ENCODE measurements at regions not wholly inside any gene's neighbourhood (a gene's known extent, or its start where the extent isn't known, plus 50 kb on each side); places are given as distances from the start of the nearest gene placed in this dataset.
"Not testable (repeated sequence)": the region's sequence is repeated elsewhere in the genome, so short reads cannot be mapped to it uniquely, and the experiment has no call there.

DNA sequence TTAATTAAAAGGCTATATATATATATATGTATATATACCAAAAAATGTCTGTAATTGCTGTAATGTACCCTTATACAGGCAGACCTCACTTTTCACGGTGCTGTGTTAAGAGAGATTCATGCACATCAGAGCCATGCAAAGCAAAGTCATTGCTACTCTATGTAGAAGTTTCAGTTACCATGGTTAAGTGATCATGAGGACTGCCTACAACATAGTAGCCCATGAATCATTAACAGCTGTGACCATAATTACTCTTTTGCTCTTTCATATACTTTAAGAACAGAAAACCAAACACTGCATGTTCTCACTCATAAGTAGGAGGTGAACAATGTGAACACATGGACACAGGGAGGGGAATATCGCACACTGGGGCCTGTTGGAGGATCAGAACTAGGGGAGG lies 225.3 kb upstream of the EPHA3 start:
- ATAC-seq (no peak), DNase-seq (no peak)
- no peak overlapping the region for H3K4me3 ChIP-seq
- H3K9me3 ChIP-seq: no peaks in the 10 kb centered on the region
- no peaks in the 10 kb centered on the region for H3K27me3 ChIP-seq
- in situ Hi-C loops (cut with MboI; ENCODE audit: low sequenced_read_pairs in 4 of 4): no loop called here
- TF ChIP-seq POLR2A (IDR thresholded peaks at IDR 0.05): no peak
- TF ChIP-seq, protein P1, sequence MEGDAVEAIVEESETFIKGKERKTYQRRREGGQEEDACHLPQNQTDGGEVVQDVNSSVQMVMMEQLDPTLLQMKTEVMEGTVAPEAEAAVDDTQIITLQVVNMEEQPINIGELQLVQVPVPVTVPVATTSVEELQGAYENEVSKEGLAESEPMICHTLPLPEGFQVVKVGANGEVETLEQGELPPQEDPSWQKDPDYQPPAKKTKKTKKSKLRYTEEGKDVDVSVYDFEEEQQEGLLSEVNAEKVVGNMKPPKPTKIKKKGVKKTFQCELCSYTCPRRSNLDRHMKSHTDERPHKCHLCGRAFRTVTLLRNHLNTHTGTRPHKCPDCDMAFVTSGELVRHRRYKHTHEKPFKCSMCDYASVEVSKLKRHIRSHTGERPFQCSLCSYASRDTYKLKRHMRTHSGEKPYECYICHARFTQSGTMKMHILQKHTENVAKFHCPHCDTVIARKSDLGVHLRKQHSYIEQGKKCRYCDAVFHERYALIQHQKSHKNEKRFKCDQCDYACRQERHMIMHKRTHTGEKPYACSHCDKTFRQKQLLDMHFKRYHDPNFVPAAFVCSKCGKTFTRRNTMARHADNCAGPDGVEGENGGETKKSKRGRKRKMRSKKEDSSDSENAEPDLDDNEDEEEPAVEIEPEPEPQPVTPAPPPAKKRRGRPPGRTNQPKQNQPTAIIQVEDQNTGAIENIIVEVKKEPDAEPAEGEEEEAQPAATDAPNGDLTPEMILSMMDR (IDR thresholded peaks at IDR 0.05 in 4 of 5, conservative IDR thresholded peaks at IDR 0.05 in 1 of 5): no peak
- H3K4me1 ChIP-seq: no peaks in the 10 kb centered on the region
- H3K36me3 ChIP-seq: no peaks in the 10 kb centered on the region
- intact Hi-C loops (cut with DNase I; ENCODE audit: low total_unique reads): no loop called here
- H3K27ac ChIP-seq: no peak overlapping the region

- in situ Hi-C loops (cut with MboI; ENCODE audit: low sequenced_read_pairs in 4 of 4); DNase-seq; H3K9me3 ChIP-seq; H3K27ac ChIP-seq; ATAC-seq; H3K4me3 ChIP-seq; H3K27me3 ChIP-seq; H3K4me1 ChIP-seq; H3K36me3 ChIP-seq; intact Hi-C loops (cut with DNase I; ENCODE audit: low total_unique reads): not testable (repeated sequence)
Measured at GRCh38 chr3:88886624-88887023, 220.8 kb upstream of the EPHA3 start.

- no peak overlapping the region for H3K4me3 ChIP-seq
- no peak overlapping the region for H3K27ac ChIP-seq
- intact Hi-C loops (cut with DNase I; ENCODE audit: low total_unique reads): no loop called here
- no peak for DNase-seq
- no peak for ATAC-seq
- no peaks in the 10 kb centered on the region for H3K36me3 ChIP-seq
- in situ Hi-C loops (cut with MboI; ENCODE audit: low sequenced_read_pairs in 4 of 4): no loop called here
- H3K9me3 ChIP-seq: no peaks in the 10 kb centered on the region
- TF ChIP-seq, protein P1 (IDR thresholded peaks at IDR 0.05 in 4 of 5, conservative IDR thresholded peaks at IDR 0.05 in 1 of 5): no peak
- no peak for TF ChIP-seq POLR2A (IDR thresholded peaks at IDR 0.05)
- no peaks in the 10 kb centered on the region for H3K27me3 ChIP-seq
- no peaks in the 10 kb centered on the region for H3K4me1 ChIP-seq
Measured at GRCh38 chr3:88896026-88896425, 211.4 kb upstream of the EPHA3 start.

- Histone ChIP-seq H3K9me3 (no peaks in the 10 kb centered on the region), H3K36me3 (no peaks in the 10 kb centered on the region), H3K4me3 (no peak overlapping the region), H3K27me3 (no peaks in the 10 kb centered on the region), H3K27ac (no peak overlapping the region), H3K4me1 (no peaks in the 10 kb centered on the region)
- in situ Hi-C loops (cut with MboI; ENCODE audit: low sequenced_read_pairs in 4 of 4): no loop called here
- DNase-seq: no peak
- ATAC-seq: no peak
- intact Hi-C loops (cut with DNase I; ENCODE audit: low total_unique reads): no loop called here
- TF ChIP-seq, protein P1 (IDR thresholded peaks at IDR 0.05 in 4 of 5, conservative IDR thresholded peaks at IDR 0.05 in 1 of 5): no peak
- TF ChIP-seq POLR2A (IDR thresholded peaks at IDR 0.05): no peak
Measured at GRCh38 chr3:88912294-88912877, 195.0 kb upstream of the EPHA3 start.

DNA sequence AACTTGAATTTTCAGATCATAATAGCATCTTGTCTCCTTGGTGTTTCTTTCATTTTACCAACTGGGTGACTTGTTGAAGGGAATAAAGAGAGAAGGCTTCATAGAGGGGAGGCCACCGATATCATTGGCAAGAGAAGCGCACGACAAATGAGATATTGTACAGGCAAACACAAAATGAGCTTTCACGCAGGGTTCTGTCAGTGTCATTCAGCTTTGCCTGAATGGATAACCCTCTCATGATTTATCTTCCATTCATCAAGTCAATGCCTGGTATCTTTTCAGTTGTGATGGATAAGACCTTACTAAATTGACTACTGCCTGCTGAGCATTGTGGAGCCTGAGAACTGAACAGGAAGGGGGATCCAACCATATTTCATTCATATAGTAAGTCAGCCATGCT lies 188.6 kb upstream of the EPHA3 start:
- TF ChIP-seq POLR2A (IDR thresholded peaks at IDR 0.05): no peak
- TF ChIP-seq, protein P1 (IDR thresholded peaks at IDR 0.05 in 4 of 5, conservative IDR thresholded peaks at IDR 0.05 in 1 of 5): no peak
- in situ Hi-C loops (cut with MboI; ENCODE audit: low sequenced_read_pairs in 4 of 4) (no loop called here), intact Hi-C loops (cut with DNase I; ENCODE audit: low total_unique reads) (no loop called here)
- H3K9me3 ChIP-seq: no peaks in the 10 kb centered on the region
- H3K27me3 ChIP-seq: no peaks in the 10 kb centered on the region
- no peak overlapping the region for H3K4me3 ChIP-seq
- no peak for DNase-seq
- H3K27ac ChIP-seq: no peak overlapping the region
- ATAC-seq: no peak
- no peaks in the 10 kb centered on the region for H3K4me1 ChIP-seq
- no peaks in the 10 kb centered on the region for H3K36me3 ChIP-seq
